H1 (cell line): ENCODE measurements at regions not wholly inside any gene's neighbourhood (a gene's known extent, or its start where the extent isn't known, plus 50 kb on each side); places are given as distances from the start of the nearest gene placed in this dataset.

Experiments used
- CHD1 ChIP-seq: IDR thresholded peaks from 2 replicates; pipeline ENCODE4 v1.6.1; 2012; ENCODE audit warnings: low read depth, low read length, improper control_type of control experiment
- EP300 ChIP-seq, 2 experiments: IDR thresholded peaks; 1 replicate in 1 of 2; 2 replicates in 1 of 2; pipeline ENCODE4 v1.6.1; 2011 to 2012; ENCODE audit warnings: low read depth in 2 of 2, low read length in 2 of 2, mild to moderate bottlenecking in 2 of 2, borderline replicate concordance in 1 of 2, inconsistent platforms in 1 of 2, moderate library complexity in 1 of 2
- EZH2 ChIP-seq: fragments of 200-600 bp; sonication (generic); IDR thresholded peaks from 2 replicates; pipeline ENCODE4 v1.7.1; 2012; ENCODE audit warnings: low read depth, mild to moderate bottlenecking, moderate library complexity, low read length, inconsistent platforms; ENCODE audit not compliant: severe bottlenecking
- HDAC2 ChIP-seq, 2 experiments: fragments of 300-600 bp in 1 of 2; sonication (generic) in 1 of 2; IDR thresholded peaks; 2 replicates each; pipeline ENCODE4 v1.6.1; 2011 to 2012; ENCODE audit warnings: low read depth in 2 of 2, low read length in 2 of 2, mild to moderate bottlenecking in 2 of 2, moderate library complexity in 2 of 2, borderline replicate concordance in 1 of 2, inconsistent platforms in 1 of 2
- KDM5A ChIP-seq: fragments of 200-600 bp; IDR thresholded peaks from 2 replicates; pipeline ENCODE4 v1.7.1; 2012; ENCODE audit warnings: mild to moderate bottlenecking, low read length, inconsistent platforms, mixed read lengths
- MAFK ChIP-seq: IDR thresholded peaks from 2 replicates; pipeline ENCODE4 v1.6.1; 2012; ENCODE audit warnings: low read depth, mild to moderate bottlenecking, improper control_type of control experiment, low read length
- POLR2A ChIP-seq, 2 experiments: IDR thresholded peaks; 1 replicate in 1 of 2; 2 replicates in 1 of 2; pipeline ENCODE4 v1.6.1; 2011; ENCODE audit warnings: low read depth in 2 of 2, low read length in 2 of 2, mild to moderate bottlenecking in 2 of 2; ENCODE audit errors: control extremely low read depth in 1 of 2
- POLR2AphosphoS5 ChIP-seq: IDR thresholded peaks from 2 replicates; pipeline ENCODE4 v1.6.1; 2011; ENCODE audit warnings: low read depth, low read length
- RAD21 ChIP-seq, 2 experiments: IDR thresholded peaks in 1 of 2; conservative IDR thresholded peaks in 1 of 2; 2 replicates each; pipeline ENCODE4 v1.6.1; 2011; ENCODE audit warnings: low read depth in 2 of 2, low read length in 2 of 2, improper control_type of control experiment in 1 of 2, inconsistent platforms in 1 of 2, mild to moderate bottlenecking in 1 of 2, moderate library complexity in 1 of 2
- RXRA ChIP-seq: IDR thresholded peaks from 2 replicates; pipeline ENCODE4 v1.6.1; 2011; ENCODE audit warnings: low read depth, mild to moderate bottlenecking, low read length, moderate library complexity; ENCODE audit not compliant: insufficient read depth
- ZNF274 ChIP-seq: IDR thresholded peaks from 2 replicates; pipeline ENCODE4 v1.7.0; 2012; ENCODE audit warnings: low read length, borderline replicate concordance; ENCODE audit errors: extremely low read depth
- TF ChIP-seq, protein P1 (sequence below), 3 experiments: IDR thresholded peaks; 1 replicate in 2 of 3; 2 replicates in 1 of 3; pipeline versions ENCODE4 v1.5.1 to v1.6.1; 2011; ENCODE audit warnings: low read length in 3 of 3, mild to moderate bottlenecking in 3 of 3, inconsistent platforms in 2 of 3, low read depth in 1 of 3, moderate library complexity in 1 of 3; ENCODE audit not compliant: insufficient read depth in 1 of 3; ENCODE audit errors: control extremely low read depth in 1 of 3
- TF ChIP-seq, protein P2 (sequence below): IDR thresholded peaks from 2 replicates; pipeline ENCODE4 v1.6.1; 2012; ENCODE audit warnings: low read length, inconsistent platforms

DNA sequence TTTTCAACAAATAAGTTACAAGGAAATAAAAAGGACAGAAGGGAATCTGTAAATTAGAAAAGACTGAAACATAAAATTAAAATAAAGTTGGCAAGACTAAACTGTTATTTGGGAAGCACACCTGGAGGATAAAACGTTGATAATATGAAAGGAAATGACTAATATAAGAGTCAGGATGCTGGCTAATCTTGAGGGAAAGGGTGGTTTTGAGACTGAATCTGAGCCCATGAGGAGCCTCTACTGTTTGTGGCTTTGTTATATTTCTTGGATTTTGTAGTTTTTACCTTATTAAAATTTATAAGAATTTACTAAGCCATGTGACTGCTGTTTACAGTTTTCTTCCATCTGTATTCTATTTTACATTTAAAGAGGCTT is 718.0 kb upstream of the SPRY2 start:
- TF ChIP-seq, protein P1, sequence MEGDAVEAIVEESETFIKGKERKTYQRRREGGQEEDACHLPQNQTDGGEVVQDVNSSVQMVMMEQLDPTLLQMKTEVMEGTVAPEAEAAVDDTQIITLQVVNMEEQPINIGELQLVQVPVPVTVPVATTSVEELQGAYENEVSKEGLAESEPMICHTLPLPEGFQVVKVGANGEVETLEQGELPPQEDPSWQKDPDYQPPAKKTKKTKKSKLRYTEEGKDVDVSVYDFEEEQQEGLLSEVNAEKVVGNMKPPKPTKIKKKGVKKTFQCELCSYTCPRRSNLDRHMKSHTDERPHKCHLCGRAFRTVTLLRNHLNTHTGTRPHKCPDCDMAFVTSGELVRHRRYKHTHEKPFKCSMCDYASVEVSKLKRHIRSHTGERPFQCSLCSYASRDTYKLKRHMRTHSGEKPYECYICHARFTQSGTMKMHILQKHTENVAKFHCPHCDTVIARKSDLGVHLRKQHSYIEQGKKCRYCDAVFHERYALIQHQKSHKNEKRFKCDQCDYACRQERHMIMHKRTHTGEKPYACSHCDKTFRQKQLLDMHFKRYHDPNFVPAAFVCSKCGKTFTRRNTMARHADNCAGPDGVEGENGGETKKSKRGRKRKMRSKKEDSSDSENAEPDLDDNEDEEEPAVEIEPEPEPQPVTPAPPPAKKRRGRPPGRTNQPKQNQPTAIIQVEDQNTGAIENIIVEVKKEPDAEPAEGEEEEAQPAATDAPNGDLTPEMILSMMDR (IDR thresholded peaks at IDR 0.05; ENCODE audit: control extremely low read depth in 1 of 3, insufficient read depth in 1 of 3, low read depth in 1 of 3, low read length in 3 of 3), result no peak
- TF ChIP-seq EZH2, result no peak
- no peak for TF ChIP-seq HDAC2 (IDR thresholded peaks at IDR 0.05; ENCODE audit: borderline replicate concordance in 1 of 2, low read depth in 2 of 2, low read length in 2 of 2)
- TF ChIP-seq POLR2AphosphoS5, result no peak
- TF ChIP-seq, protein P2, sequence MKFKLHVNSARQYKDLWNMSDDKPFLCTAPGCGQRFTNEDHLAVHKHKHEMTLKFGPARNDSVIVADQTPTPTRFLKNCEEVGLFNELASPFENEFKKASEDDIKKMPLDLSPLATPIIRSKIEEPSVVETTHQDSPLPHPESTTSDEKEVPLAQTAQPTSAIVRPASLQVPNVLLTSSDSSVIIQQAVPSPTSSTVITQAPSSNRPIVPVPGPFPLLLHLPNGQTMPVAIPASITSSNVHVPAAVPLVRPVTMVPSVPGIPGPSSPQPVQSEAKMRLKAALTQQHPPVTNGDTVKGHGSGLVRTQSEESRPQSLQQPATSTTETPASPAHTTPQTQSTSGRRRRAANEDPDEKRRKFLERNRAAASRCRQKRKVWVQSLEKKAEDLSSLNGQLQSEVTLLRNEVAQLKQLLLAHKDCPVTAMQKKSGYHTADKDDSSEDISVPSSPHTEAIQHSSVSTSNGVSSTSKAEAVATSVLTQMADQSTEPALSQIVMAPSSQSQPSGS, result no peak
- TF ChIP-seq POLR2A (IDR thresholded peaks at IDR 0.05; ENCODE audit: control extremely low read depth in 1 of 2, low read depth in 2 of 2, low read length in 2 of 2), result no peak
- TF ChIP-seq ZNF274, result no peak
- TF ChIP-seq CHD1, result no peak
- no peak for TF ChIP-seq RAD21 (IDR thresholded peaks at IDR 0.05 in 1 of 2, conservative IDR thresholded peaks at IDR 0.05 in 1 of 2; ENCODE audit: low read depth in 2 of 2, low read length in 2 of 2)
- no peak for TF ChIP-seq EP300 (IDR thresholded peaks at IDR 0.05; ENCODE audit: borderline replicate concordance in 1 of 2, low read depth in 2 of 2, low read length in 2 of 2)
- TF ChIP-seq RXRA, result no peak
- no peak for TF ChIP-seq KDM5A
- no peak for TF ChIP-seq MAFK
